ENCODE measurements at regions not wholly inside any gene's neighbourhood (a gene's known extent, or its start where the extent isn't known, plus 50 kb on each side); places are given as distances from the start of the nearest gene placed in this dataset.

DNA sequence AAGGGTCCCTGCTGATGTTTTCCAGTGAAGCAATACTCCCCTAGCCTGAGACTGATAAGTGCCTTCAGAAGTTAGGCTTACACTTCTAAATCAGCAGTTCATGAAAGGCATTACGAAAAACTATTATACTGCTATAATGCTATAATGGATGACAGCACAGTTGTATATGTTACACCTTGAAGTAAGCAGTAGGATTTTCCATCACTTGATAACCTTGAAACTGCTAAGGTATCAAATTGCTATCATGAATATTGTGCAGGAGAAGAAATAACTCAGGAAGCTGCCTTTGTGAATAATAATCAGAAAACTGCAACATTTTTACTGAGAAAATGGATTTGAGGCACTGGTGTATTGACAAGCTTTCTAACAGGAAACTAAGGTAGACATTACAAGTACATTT lies 142.3 kb downstream of the HNMT start:
- Mint-ChIP-seq H3K4me1 (ENCODE audit: low read depth) (peaks cover 27% of the 10 kb centered on the region), H3K9me3 (ENCODE audit: low read depth) (peaks cover 8% of the 10 kb centered on the region), H3K4me3 (ENCODE audit: low read depth) (no peak overlapping the region), H3K27me3 (no peaks in the 10 kb centered on the region), H3K27ac (no peak overlapping the region), H3K36me3 (ENCODE audit: insufficient read depth) (peaks cover 2% of the 10 kb centered on the region)
- TF ChIP-seq CTCF (IDR thresholded peaks at IDR 0.05; ENCODE audit: unreplicated experiment) = no peak
- DNase-seq (ENCODE audit: low spot score, unreplicated experiment) = no peak

- H3K9me3 Mint-ChIP-seq (ENCODE audit: low read depth) = peaks cover 8% of the 10 kb centered on the region
- no peak overlapping the region for H3K27ac Mint-ChIP-seq
- TF ChIP-seq CTCF (IDR thresholded peaks at IDR 0.05; ENCODE audit: unreplicated experiment) = no peak
- H3K4me1 Mint-ChIP-seq (ENCODE audit: low read depth) = peaks cover 27% of the 10 kb centered on the region
- H3K4me3 Mint-ChIP-seq (ENCODE audit: low read depth) = no peak overlapping the region
- no peak for DNase-seq (ENCODE audit: low spot score, unreplicated experiment)
- H3K36me3 Mint-ChIP-seq (ENCODE audit: insufficient read depth) = peaks cover 2% of the 10 kb centered on the region
- no peaks in the 10 kb centered on the region for H3K27me3 Mint-ChIP-seq
These were observed 143.0 kb downstream of the HNMT start for GRCh38 chr2:138107288-138107687.

DNA sequence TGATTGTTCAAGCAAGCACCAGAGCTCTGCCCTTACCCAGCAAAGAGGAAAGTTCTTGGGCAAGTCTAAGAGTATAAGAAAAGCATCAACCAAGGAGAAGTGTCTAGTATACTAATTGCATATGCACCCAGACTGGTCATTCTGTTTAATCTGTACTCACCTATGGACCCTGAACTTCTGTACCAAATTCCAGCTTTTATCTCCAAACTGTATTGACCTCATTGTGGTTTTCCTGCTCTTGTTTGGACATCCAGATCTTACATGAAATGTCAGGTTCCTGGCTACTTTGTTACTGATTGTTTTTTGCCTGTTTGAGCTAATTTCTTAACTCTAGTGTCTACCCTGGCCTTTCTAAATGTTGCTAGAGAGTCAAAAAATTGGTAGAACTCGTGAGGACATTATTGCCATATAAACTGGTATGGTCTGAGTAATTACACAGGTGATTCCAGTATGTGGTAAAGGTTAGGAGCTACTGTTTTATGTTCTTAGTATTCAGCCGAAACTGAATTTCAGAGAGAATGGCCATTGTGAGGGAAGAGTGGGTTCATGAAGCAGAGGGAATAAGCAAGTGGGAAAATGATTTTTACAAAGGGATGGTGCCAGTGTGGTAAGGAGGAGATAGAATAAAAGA lies 146.3 kb downstream of the HNMT start:
- H3K36me3 Mint-ChIP-seq (ENCODE audit: insufficient read depth) = peaks cover 4% of the 10 kb centered on the region
- DNase-seq (ENCODE audit: low spot score, unreplicated experiment) = no peak
- peaks cover 24% of the 10 kb centered on the region for H3K4me1 Mint-ChIP-seq (ENCODE audit: low read depth)
- H3K4me3 Mint-ChIP-seq (ENCODE audit: low read depth) = no peak overlapping the region
- peaks cover 18% of the 10 kb centered on the region for H3K9me3 Mint-ChIP-seq (ENCODE audit: low read depth)
- no peaks in the 10 kb centered on the region for H3K27me3 Mint-ChIP-seq
- no peak for TF ChIP-seq CTCF (IDR thresholded peaks at IDR 0.05; ENCODE audit: unreplicated experiment)
- no peak overlapping the region for H3K27ac Mint-ChIP-seq

GRCh38 chr2:138112536-138112935 lies 148.3 kb downstream of the HNMT start:
- Mint-ChIP-seq H3K9me3 (ENCODE audit: low read depth) (peaks cover 21% of the 10 kb centered on the region), H3K4me3 (ENCODE audit: low read depth) (no peak overlapping the region), H3K27me3 (no peaks in the 10 kb centered on the region), H3K36me3 (ENCODE audit: insufficient read depth) (peaks cover 4% of the 10 kb centered on the region), H3K4me1 (ENCODE audit: low read depth) (peaks cover 9% of the 10 kb centered on the region), H3K27ac (no peak overlapping the region)
- no peak for TF ChIP-seq CTCF (IDR thresholded peaks at IDR 0.05; ENCODE audit: unreplicated experiment)
- no peak for DNase-seq (ENCODE audit: low spot score, unreplicated experiment)

DNA sequence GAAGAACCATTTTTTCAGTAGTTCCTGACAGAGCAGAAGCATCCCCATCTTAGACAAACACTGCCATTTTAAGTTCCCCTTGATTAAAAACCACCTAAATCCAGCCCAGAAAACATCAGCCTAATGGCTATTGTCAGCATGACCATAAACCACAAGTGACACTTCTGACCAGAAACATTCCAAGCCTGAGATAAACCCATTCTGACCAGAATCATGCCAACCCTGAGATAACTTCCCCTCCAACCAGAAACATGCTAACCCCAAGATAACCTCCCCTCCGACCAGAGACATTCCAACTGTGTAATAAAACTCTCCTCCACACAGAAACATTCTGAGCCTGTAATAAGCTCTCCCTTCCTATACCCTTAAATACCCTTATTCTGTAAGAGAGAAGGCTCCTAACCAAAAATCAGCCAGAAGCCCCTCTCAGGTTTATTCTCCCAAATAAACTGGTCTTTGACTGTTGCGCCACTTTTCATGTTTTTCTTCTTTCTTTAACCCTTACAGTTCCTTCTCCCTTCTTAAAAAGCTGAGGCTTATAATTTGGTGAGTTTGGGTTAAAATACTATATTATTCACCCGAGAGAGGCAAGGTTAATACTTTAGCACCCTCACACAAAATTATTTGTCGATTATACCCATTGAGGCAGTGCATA lies 149.7 kb downstream of the HNMT start:
- H3K4me1 Mint-ChIP-seq (ENCODE audit: low read depth) = peaks cover 3% of the 10 kb centered on the region

More for the DNA sequence above, 149.7 kb downstream of the HNMT start:
- H3K27ac Mint-ChIP-seq = no peak overlapping the region
- TF ChIP-seq CTCF (IDR thresholded peaks at IDR 0.05; ENCODE audit: unreplicated experiment) = no peak
- H3K27me3 Mint-ChIP-seq = no peaks in the 10 kb centered on the region
- H3K36me3 Mint-ChIP-seq (ENCODE audit: insufficient read depth) = peaks cover 4% of the 10 kb centered on the region
- H3K9me3 Mint-ChIP-seq (ENCODE audit: low read depth) = peaks cover 19% of the 10 kb centered on the region
- H3K4me3 Mint-ChIP-seq (ENCODE audit: low read depth) = no peak overlapping the region
- no peak for DNase-seq (ENCODE audit: low spot score, unreplicated experiment)
